ENCODE measurements at regions not wholly inside any gene's neighbourhood (a gene's known extent, or its start where the extent isn't known, plus 50 kb on each side); places are given as distances from the start of the nearest gene placed in this dataset.

- TF ChIP-seq, protein P1, sequence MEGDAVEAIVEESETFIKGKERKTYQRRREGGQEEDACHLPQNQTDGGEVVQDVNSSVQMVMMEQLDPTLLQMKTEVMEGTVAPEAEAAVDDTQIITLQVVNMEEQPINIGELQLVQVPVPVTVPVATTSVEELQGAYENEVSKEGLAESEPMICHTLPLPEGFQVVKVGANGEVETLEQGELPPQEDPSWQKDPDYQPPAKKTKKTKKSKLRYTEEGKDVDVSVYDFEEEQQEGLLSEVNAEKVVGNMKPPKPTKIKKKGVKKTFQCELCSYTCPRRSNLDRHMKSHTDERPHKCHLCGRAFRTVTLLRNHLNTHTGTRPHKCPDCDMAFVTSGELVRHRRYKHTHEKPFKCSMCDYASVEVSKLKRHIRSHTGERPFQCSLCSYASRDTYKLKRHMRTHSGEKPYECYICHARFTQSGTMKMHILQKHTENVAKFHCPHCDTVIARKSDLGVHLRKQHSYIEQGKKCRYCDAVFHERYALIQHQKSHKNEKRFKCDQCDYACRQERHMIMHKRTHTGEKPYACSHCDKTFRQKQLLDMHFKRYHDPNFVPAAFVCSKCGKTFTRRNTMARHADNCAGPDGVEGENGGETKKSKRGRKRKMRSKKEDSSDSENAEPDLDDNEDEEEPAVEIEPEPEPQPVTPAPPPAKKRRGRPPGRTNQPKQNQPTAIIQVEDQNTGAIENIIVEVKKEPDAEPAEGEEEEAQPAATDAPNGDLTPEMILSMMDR (conservative IDR thresholded peaks at IDR 0.05; ENCODE audit: low read length): no peak
- no peak for TF ChIP-seq EZH2phosphoT487 (IDR thresholded peaks at IDR 0.05; ENCODE audit: borderline replicate concordance)
These were observed 146.2 kb downstream of the AKAP11 start for GRCh38 chr13:42418184-42418583.

Data from Loucy (cell line).